HG03558 (cell line): ENCODE measurements at regions not wholly inside any gene's neighbourhood (a gene's known extent, or its start where the extent isn't known, plus 50 kb on each side); places are given as distances from the start of the nearest gene placed in this dataset.
A peak's percentile ranks its signal among the peaks of the same experiment; 100 is the strongest.
"Not testable (repeated sequence)": the region's sequence is repeated elsewhere in the genome, so short reads cannot be mapped to it uniquely, and the experiment has no call there.

ENCODE experiments used
- ATAC-seq: cut with Tn5 transposase; IDR thresholded peaks from one replicate; pipeline ENCODE4 v1.9.1; 2021; ENCODE audit warnings: moderate number of reproducible peaks; ENCODE audit not compliant: unreplicated experiment; ENCODE audit errors: extremely low read depth

- ATAC-seq, result no peak
Observed at GRCh38 chr2:143940720-143941119, 579.2 kb downstream of the ZEB2 start.

DNA sequence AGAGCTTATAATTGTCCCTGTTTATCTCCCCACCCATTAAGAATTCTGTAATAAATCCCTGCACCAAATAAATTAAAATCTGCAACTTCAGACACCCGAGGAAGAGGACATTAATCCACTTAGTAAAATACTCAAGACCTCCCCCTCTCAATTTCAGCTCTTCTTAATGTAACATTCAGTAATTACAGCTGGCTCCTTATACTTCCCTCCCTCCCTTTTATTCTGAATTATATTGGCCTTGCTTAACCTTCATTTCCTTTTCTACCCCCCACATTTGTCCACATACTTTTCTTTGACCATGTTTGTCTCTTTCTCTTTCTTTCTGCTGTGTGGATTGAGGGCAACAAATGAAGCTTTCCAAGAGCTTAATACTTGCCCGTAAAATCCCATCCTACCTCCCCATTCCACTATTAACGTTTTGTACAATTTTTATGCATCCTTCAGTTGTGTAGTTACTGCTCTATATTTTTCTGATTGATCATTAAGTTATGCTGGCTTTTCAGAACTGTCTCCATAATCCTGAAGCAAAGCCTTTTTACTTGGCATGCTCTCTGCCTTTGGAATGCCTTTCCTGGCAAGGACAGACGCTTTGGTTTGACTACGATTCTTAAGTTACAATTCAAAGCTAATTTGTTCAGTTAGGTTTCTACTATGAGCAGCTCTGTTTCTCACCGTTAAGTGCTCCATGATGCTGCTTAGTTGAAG is 580.1 kb downstream of the ZEB2 start:
- ATAC-seq, result no peak

- ATAC-seq, result no peak
Observed at GRCh38 chr2:143937723-143938350, 582.1 kb downstream of the ZEB2 start.

DNA sequence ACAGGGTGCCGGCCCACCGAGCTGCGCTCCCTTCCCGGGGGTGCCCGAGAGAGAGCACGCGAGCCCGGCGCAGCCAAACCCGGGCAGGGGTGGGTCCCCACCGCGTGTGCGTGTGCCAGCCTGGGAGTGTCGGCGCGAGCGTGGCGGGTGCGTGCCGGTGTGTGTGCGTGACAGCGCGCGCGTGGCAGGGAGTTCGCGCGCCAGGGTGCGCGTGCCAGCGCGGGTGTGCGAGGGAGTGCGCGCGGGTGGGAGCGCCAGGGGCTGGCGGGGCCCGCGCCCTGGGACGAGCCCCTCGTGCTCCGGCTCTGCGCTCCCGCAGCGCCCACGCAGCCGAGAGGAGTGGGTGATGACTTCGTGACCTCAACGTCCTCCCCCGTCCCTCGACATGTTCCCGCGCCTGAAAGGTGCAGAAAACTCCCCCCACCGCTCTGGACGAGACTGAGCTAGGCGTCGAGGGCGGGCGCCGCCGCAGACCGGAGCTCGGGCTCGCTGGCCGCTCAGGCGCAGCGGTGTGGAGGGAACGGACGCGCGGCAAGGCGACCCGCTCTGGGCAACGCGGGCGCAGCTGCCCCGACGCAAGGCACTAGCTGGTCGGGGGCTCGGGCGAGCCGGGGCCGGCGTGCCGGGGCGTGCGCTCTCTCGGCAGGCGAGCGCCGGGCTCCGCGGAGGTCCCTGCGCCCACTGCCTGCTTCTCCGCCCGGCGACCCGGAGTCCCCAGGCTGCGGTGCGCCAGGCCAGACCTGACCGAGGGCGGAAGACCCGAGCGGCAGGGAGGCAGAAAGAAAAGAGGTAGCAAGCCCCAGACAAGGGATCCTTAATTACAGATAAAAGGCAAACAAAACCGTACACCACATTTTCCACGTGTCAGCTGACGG is 582.8 kb downstream of the ZEB2 start:
- peak; percentile 47 for ATAC-seq

DNA sequence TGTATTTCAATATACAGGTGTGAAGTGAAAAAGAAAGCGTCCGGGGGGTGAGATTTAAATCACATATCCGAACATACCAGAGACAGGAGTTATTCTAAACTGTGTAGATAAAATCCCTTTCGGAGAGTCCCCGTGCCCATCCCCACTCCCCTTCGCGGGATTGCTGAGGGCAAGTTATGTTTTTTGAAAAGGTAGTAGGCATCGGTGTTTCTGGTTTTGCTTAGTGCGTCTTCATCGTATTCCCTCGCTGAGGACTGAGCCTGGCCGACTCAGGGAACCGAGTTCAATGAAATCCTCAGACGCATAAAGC is 583.4 kb downstream of the ZEB2 start:
- ATAC-seq, result no peak

DNA sequence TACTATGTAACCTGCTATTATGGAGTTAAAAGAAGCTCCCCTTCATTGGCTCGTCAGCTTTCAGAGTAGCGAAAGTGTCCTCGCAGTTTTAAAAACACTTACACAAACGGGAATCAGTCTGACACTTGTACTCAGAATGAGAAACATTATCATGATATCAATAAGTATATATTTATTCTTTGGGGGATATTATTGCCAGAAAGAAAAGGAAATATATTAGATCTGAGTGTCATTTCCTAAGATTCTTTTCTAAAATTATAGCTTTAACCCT is 584.5 kb downstream of the ZEB2 start:
- no peak for ATAC-seq

- no peak for ATAC-seq
Observed at GRCh38 chr2:143934626-143935481, 585.1 kb downstream of the ZEB2 start.

DNA sequence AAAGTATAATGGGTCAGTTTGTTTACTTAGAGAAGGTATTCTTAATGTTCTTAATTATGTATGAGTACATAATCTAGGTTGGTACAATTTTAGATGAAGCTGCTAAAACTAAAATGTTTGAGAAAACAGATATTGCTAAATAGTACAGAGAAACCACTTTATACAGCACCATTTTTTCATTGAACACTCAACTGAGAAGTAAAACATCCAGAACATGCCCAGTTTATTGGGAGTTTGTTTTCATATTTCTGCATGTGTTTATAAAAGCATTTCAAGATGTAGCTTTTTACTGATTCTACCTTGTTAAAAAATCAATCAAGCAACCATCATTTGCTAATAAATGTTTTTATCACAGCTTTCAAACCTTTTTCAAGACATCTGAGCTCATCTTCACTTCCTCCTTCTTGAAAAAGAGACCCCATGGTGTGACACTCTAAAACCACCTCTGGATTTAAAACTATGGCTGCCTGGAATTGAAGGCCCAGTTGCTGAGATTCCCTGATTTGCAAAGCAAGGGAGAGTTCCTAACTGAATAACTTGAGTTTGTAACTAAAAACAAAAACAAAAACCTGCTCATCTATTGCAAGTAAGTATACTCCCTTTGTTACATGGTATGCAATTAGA is 585.9 kb downstream of the ZEB2 start:
- no peak for ATAC-seq

GRCh38 chr2:143930891-143931290 is 589.0 kb downstream of the ZEB2 start:
- no peak for ATAC-seq

DNA sequence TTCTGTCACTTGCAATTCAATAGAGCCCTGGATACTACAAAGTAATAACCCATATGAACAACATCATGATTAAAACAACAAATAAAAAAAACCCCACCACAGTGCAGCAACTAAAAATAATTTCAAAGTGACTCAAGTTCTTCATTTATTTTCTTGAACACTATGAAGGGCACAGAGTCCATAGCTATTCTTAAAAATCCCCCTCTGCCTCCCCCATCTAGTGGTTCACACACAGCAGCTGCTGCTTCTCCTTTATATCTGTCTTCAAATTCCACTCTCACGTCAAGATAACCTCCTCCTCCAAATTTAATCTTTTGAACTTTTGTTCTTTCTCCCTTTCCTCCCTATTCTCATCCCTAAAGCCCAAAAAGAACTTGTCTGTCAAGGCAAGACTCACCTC is 591.3 kb downstream of the ZEB2 start:
- ATAC-seq, result no peak

GRCh38 chr2:143928184-143928583 is 591.7 kb downstream of the ZEB2 start:
- ATAC-seq, result no peak

- ATAC-seq, result no peak
Observed at GRCh38 chr2:143926736-143927135, 593.2 kb downstream of the ZEB2 start.

GRCh38 chr2:143922261-143922830 is 597.6 kb downstream of the ZEB2 start:
- not testable (repeated sequence) for ATAC-seq

- ATAC-seq, result no peak
Observed at GRCh38 chr2:143918465-143918989, 601.4 kb downstream of the ZEB2 start.

- no peak for ATAC-seq
Observed at GRCh38 chr2:143916781-143917180, 603.1 kb downstream of the ZEB2 start.

DNA sequence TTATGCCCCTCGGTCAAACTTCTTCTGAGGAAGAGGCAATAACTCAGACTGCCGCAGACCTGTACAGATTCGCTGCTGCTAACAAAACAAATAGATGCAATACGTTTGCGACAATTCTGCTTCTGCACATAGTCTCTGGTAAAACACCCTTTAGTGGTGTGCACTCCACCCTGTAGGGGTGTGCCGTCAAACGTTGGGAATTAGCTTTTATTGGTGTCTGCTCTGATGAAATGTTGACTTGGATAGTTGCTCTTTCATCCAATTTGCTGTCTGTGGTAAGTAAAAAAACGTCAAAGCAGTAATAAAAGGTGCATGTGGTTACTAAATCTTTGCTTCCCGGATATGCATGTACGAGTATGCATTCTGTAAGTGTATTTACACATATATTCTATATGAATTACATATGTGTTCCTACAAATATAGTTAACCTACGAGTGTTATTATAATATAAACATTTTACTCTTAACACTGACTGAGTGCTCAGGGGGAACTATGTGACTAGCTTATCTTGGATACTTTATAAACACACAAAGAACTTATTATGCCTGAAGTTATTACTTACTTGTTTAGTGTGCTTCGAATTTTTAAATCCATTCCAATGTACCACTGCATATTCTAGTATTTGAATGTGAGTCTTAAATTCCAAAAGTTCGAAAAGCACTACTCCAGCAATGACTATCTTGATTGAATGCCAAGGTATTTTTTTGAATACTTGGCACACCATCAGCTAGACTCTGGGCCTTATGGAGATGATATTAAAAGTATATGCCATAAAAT is 610.2 kb downstream of the ZEB2 start:
- no peak for ATAC-seq

GRCh38 chr2:143908843-143909242 is 611.1 kb downstream of the ZEB2 start:
- no peak for ATAC-seq

DNA sequence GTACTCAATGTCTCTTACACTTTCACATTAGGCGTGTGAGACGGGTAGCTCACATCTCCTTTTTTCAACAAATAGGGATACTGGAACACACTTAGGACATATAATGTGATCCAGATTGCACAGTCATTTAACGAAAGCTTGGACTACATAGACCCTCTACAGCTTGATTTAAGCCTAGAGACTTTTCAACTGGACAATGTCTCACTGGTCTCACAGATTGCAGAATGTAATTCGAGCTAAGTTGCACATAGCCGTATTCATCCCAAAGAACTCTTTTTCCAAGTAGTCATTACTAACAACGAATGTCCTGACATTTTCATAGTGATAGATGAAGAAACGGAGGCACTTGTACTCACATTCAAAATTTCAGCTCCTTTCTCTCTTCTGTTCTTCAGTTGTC is 612.1 kb downstream of the ZEB2 start:
- ATAC-seq, result no peak

GRCh38 chr2:143906850-143907249 is 613.1 kb downstream of the ZEB2 start:
- no peak for ATAC-seq
